ENCODE measurements at regions not wholly inside any gene's neighbourhood (a gene's known extent, or its start where the extent isn't known, plus 50 kb on each side); places are given as distances from the start of the nearest gene placed in this dataset.
"Not testable (repeated sequence)": the region's sequence is repeated elsewhere in the genome, so short reads cannot be mapped to it uniquely, and the experiment has no call there.

GRCh38 chr18:59971871-59972428, 72.2 kb downstream of the PMAIP1 start:
- intact Hi-C loops (cut with micrococcal nuclease; ENCODE audit: unreplicated experiment): loop anchor here (10.0 kb wide), 1 partner anchor 137 kb away; no protein-coding TSS in a partner anchor
- FAIRE-seq (no peak), DNase-seq (ENCODE audit: low spot score) (no peak), ATAC-seq (no peak)
- Histone ChIP-seq H3K27me3 (ENCODE audit: control insufficient read depth in 1 of 2, insufficient read depth in 2 of 2, low read length in 2 of 2) (peaks cover 0 to 2% of the 10 kb centered on the region in 2 experiments; a peak in 1 of 5 replicates), H3K9ac (ENCODE audit: insufficient read depth, low read depth, low read length) (no peak overlapping the region), H3K4me3 (replicated peaks in 1 of 3; ENCODE audit: insufficient read depth in 1 of 3, low read depth in 2 of 3, low read length in 3 of 3) (no peak overlapping the region), H3K9me3 (ENCODE audit: low read length) (no peaks in the 10 kb centered on the region), H3K36me3 (replicated peaks in 1 of 2; ENCODE audit: control insufficient read depth in 1 of 2, insufficient read depth in 2 of 2, low read length in 2 of 2) (no peaks in the 10 kb centered on the region), H3K4me2 (ENCODE audit: low read depth, low read length) (no peak overlapping the region), H2AFZ (ENCODE audit: low read length) (no peak overlapping the region), H4K20me1 (ENCODE audit: insufficient read depth, low read length) (no peaks in the 10 kb centered on the region), H3K4me1 (ENCODE audit: insufficient read depth, low read length) (no peaks in the 10 kb centered on the region), H3K79me2 (ENCODE audit: insufficient read depth, low read length) (no peaks in the 10 kb centered on the region), H3K27ac (ENCODE audit: extremely low read length, insufficient read depth, low read length) (no peak overlapping the region)
- in situ Hi-C loops (cut with HindIII; ENCODE audit: extremely low pct_ligation_motif_present, low pct_unique_long_range_greater_than_20kb): no loop called here
- no TSS peak for BruUV-seq (replicated peaks)
- ChIA-PET CTCF (ENCODE audit: low intra/inter-chr PET ratio, low total read pairs) (no interaction called here), POLR2A (no interaction called here)
- 6% methylated on average over 4 of the region's 4 CpGs for WGBS (ENCODE audit: low lambda C conversion rate)
- no peak for TF ChIP-seq ETV6 (CRISPR knock-in tag; conservative IDR thresholded peaks at IDR 0.05)
- no peak for TF ChIP-seq ZNF781 (CRISPR knock-in tag; IDR thresholded peaks at IDR 0.05; ENCODE audit: borderline replicate concordance, not compliant biosample characterization)
- no peak for TF ChIP-seq ZNF460 (CRISPR knock-in tag; IDR thresholded peaks at IDR 0.05; ENCODE audit: borderline replicate concordance)
- TF ChIP-seq SKI (IDR thresholded peaks at IDR 0.05; ENCODE audit: partially characterized antibody): no peak
- TF ChIP-seq ZNF207 (IDR thresholded peaks at IDR 0.05; ENCODE audit: borderline replicate concordance): no peak
- no peak for TF ChIP-seq GFI1 (CRISPR knock-in tag; IDR thresholded peaks at IDR 0.05; ENCODE audit: borderline replicate concordance)
- no peak for TF ChIP-seq ZNF17 (CRISPR knock-in tag; IDR thresholded peaks at IDR 0.05)
- TF ChIP-seq ZFX (CRISPR knock-in tag; IDR thresholded peaks at IDR 0.05; ENCODE audit: low read depth): no peak
- no peak for TF ChIP-seq ZNF10 (CRISPR knock-in tag; IDR thresholded peaks at IDR 0.05; ENCODE audit: borderline replicate concordance, low read depth)
- no peak for TF ChIP-seq ZSCAN21 (CRISPR knock-in tag; IDR thresholded peaks at IDR 0.05; ENCODE audit: borderline replicate concordance)
- no peak for TF ChIP-seq KDM4B (CRISPR knock-in tag; IDR thresholded peaks at IDR 0.05)
- TF ChIP-seq ZNF225 (CRISPR knock-in tag; IDR thresholded peaks at IDR 0.05): no peak
- TF ChIP-seq FOXK2 (IDR thresholded peaks at IDR 0.05): no peak
- no peak for TF ChIP-seq TAF1 (CRISPR knock-in tag; IDR thresholded peaks at IDR 0.05)
- no peak for TF ChIP-seq ATF3 (CRISPR knock-in tag; IDR thresholded peaks at IDR 0.05)

DNA sequence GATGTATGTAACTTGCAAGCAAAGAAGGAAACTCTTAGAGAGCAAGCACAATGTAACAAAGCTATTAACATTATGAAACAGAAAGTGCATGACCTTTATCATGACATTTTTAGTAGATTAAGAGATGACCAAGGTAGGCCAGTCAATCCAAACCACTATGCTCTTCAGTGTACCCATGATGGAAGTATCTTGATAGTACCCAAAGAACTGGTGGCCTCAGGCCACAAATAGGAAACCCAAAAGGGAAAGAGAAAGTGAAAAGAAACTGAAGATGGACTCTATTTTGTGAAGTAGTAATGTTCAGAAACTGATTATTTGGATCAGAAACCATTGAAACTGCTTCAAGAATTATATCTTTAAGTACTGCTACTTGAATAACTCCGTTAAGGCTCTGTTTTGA, 71.3 kb downstream of the PMAIP1 start:
- H3K36me3 ChIP-seq (replicated peaks in 1 of 2; ENCODE audit: control insufficient read depth in 1 of 2, insufficient read depth in 2 of 2, low read length in 2 of 2); H3K4me1 ChIP-seq (ENCODE audit: insufficient read depth, low read length); in situ Hi-C loops (cut with HindIII; ENCODE audit: extremely low pct_ligation_motif_present, low pct_unique_long_range_greater_than_20kb); H3K27me3 ChIP-seq (ENCODE audit: control insufficient read depth in 1 of 2, insufficient read depth in 2 of 2, low read length in 2 of 2); H3K9ac ChIP-seq (ENCODE audit: insufficient read depth, low read depth, low read length); H3K27ac ChIP-seq (ENCODE audit: extremely low read length, insufficient read depth, low read length); ATAC-seq; H3K4me2 ChIP-seq (ENCODE audit: low read depth, low read length); FAIRE-seq; H3K4me3 ChIP-seq (replicated peaks in 1 of 3; ENCODE audit: insufficient read depth in 1 of 3, low read depth in 2 of 3, low read length in 3 of 3); CTCF ChIA-PET (ENCODE audit: low intra/inter-chr PET ratio, low total read pairs); H3K79me2 ChIP-seq (ENCODE audit: insufficient read depth, low read length); H4K20me1 ChIP-seq (ENCODE audit: insufficient read depth, low read length); H3K9me3 ChIP-seq (ENCODE audit: low read length); BruUV-seq (replicated peaks); POLR2A ChIA-PET; DNase-seq (ENCODE audit: low spot score); H2AFZ ChIP-seq (ENCODE audit: low read length): not testable (repeated sequence)
- intact Hi-C loops (cut with micrococcal nuclease; ENCODE audit: unreplicated experiment): loop anchor here (10.0 kb wide), 1 partner anchor 136 kb away; no protein-coding TSS in a partner anchor
- 0% methylated on average over 1 of the region's 1 CpG for WGBS (ENCODE audit: low lambda C conversion rate)
